ENCODE measurements at regions not wholly inside any gene's neighbourhood (a gene's known extent, or its start where the extent isn't known, plus 50 kb on each side); places are given as distances from the start of the nearest gene placed in this dataset.

DNA sequence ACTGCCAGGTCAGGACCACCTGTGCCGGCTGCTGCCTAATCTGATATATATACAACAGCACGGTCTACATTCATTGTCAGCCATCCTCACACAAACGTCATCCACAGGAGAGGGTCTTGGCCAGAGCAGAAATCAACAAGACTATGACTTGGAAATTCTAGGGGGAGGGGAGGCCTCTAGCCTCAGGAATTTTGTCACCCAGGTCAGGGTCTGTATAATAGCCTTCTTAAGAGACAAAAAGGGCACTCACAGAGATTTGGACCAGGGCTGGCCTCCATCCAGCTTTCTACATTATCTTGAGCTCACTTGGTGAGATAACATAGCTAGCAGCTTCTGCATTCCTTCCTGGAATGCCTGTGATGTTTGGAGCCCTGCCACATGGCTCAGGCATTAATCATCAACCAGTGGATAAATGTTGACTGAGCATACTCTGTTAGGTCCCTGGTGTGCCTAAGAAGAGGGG, 50.4 kb upstream of the CTIF start:
- DNase-seq, result no peak

DNA sequence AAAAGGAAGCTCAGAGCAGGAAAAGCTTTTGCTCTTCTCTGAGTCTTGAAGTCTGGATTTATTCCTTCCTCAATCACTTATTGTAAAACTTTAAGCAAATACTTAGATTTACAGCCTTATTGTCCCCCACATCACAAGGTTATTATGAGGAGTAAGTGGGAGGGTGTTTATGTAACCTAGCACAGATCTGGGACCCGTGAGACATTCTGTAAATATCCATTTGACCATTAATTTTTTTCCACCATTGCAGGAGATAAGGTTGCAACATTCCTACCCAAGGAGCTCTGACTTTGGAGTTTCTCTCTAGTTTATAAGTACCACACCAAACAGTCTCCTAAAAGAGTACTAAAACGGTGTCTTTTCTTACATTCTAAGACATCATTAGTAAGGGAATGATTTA, 52.1 kb upstream of the CTIF start:
- DNase-seq, result no peak

DNA sequence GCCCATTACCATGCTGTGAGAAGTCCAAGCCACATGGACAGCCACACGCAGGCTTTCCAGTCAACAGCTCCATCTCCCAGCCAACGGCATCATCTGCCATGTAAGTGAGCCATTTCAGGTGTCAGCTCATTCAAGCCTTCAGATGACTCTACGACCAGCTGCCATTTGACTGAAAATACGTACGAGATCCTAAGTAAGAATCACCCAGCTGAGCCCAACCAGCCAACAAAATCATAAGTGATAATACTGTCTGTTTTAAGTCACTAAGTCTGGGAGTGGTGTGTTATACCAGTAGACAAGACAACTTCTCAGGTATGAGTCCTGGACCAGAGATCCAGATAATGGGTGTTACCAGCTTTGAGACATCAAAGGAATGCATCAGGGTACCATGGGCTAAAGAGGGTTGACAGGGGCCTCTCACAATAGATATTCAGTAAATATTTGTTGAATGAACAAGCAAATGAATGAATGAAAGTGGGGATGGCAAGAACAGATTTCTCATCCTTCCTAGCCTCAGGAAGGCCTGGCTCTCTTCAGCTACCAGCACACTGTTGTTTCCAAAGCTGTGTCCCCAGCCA, 52.9 kb upstream of the CTIF start:
- DNase-seq, result no peak

DNA sequence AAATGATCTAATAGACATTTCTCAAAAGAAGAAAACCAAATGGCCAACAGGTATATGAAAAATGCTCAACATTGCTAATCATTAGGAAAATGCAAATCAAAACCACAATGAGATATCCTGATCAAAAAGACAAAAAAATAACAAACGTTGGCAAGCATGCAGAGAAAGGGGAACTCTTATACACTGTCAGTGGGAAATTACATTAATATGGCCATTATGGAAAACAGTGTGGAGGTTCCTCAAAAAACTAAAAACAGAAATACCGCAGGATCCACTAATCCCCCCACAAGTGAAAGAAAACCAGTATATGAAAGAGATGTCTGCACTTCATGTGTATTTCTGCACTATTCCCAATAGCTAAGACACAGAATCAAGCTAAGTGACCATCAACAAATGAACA, 57.7 kb upstream of the CTIF start:
- DNase-seq, result no peak

DNA sequence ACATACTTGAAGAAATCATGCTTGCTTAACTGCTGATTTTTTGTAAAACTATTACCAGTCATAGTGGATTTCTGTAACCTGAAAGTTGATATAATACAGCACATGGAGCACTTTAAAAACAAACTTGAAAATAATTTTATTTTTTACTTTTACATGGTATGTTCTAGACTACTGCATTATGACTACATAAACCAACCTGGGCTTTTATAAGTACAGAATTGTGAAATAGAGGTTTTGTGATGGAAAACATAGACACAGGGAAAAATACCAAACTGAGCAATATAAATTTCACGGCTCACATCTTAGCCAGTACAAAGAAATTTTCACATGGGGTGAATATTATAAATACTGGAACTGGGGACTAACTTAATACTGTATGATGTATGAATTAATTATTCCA, 59.3 kb upstream of the CTIF start:
- no peak for DNase-seq

DNA sequence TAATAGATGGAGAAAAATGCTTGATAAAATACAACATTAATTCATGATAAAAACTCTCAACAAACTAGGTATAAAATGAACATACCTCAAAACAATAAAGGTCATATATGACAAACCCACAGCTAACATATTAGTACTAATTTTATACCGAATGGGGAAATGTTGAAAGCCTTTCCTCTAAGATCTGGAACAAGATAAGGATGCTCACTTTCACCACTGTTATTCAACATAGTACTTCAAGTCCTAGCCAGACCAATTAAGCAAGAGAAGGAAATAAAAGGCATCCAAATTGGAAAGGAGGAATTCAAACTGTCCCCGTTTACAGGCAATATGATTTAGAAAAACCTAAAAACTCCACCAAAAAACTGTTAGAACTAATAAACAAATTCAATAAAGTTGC, 61.5 kb upstream of the CTIF start:
- no peak for DNase-seq

DNA sequence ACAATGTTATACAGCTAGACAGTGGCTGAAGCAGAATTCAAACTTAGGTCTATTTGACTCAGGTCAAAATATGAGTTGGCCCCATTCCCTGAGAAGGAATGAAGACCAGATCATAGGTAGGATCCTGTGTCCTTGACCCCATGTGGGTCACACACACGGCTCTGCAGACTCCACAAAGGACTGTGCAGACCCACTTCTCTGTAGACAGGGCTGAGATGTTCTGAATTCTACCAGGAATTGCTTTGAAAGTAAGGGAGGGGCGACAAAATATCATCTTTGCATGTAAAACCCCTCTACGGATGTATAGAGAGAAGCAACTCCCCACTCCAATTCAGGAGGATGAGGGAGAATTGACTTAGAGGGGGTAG, 62.3 kb upstream of the CTIF start:
- no peak for DNase-seq

DNA sequence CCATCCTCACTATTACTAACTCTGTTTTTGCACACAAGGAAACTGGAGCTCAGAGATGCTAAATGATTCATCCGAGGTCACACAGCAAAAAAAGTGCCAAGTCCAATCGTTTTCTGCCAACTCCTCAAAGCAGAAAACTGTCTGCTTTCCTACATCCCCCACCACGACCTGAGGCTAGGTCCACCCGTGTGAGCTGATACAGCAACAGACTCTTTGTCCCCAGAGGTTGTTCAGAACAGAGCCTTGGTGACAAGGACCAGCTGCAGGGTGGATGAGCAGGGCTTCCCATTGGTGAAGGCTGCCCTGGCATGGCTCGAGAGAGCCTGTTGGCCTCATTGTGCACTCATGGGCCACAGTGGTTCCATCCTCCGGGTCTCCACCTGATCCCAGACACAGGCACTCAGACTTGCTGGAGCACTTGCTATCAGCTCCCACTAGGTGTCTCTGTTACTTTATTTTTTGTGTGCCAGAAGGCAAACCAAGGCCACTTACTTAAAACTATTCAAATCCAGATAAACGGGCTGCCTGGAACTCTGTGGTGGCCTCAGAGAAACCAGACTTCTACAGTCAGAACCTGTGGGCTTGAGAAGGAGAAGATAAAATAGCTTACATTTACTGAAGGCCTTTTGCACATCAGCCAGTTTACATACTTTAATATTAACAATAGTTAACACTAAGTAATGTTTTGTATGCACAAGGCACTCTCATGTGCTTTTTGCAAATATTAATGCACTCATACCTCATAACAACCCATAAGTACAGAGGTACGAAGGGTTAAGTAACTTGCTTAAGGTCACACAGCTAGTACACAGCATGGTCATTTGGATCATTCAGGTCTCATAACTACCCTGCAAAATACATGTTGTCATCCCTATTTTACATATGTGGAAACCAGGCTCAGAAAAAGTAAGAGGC, 62.9 kb upstream of the CTIF start:
- DNase-seq, result peak; percentile 56

DNA sequence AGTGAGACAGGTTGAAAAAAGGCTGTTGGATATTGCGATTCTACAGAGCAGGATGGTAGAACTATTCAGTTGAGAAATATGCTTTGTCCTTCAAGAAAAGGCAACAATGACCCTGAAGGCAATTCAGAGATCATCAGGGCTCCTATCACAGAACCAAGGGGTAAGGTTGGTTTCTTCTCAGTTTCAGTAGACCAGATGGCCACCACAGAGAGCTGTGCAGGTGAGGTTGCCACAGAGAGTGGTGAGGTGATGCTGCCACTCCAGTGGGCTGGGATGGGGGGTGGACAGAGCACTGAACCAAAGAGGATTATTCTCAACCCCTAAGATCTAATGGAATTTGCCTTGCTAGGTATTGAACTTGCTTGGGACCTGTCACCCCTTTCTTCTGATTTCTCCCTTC, 64.6 kb upstream of the ZBTB7C start:
- DNase-seq, result no peak

DNA sequence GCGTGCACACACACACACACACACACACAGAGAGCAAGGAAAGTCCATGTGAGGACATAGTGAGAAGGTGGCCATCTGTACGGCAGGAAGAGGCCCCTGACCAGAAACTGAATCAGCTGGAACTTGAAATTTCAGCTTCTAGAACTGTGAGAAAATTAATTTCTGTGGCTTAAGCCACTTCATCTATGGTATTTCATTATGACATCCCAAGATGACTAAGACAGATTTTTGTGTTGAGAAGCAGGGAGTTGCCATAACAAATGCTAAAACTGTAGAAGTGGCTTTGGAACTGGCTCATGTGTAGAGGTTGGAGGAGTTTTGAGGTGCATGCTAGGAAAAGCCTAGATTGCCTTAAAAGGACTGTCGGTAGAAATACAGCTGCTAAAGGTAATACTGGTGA, 63.4 kb upstream of the ZBTB7C start:
- no peak for DNase-seq

DNA sequence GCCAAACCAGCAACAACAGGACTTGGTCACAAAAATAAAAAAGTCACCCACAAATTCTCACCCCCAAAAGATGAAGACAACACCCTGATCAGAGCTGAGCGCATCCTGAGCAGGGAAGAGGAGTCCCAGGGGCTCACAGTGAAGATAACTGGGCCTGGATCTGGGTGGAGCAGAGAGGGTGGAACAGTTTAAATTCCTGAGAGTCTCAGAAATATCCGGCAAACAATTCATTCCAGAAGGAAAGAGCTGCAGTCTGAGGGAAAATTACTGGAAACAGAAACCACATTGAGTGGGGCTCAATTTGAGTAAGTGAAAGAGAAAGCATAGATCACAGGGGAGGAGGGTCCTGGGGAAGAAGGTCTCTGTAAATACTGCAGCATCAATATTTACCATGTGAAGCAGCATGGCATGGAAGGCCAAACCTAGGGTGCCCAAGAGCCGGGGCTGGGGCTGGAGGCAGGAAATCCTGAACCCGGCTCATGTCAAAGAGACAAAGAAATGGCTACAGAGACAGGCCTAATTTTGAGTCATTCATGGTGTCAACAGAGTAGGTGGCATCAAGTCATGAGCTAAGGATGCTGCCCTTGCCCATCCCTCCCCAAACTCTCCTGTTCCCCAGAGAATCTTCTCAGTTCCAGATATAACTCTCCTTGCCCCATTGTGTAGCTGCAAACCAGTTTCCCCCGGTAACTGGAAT, 61.4 kb upstream of the ZBTB7C start:
- no peak for DNase-seq

DNA sequence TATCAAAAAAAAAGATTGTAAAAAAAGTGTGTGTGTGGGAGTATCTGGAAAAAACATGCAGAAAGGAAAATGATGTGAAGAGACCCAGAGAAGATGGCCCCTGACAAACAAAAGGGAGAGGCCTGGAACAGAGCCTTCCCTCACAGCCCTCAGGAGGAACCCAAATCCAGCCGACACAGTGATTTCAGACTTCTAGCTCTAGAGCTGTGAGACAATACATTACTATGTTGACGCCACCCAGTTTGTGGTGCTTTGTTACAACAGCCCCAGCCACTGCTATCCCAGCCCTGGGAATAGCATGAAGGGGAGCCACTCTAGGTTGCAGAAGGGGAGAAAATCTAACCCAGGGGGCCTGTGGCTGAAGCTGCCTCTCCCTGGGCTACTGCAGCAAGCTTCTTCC, 59.0 kb upstream of the ZBTB7C start:
- no peak for DNase-seq

DNA sequence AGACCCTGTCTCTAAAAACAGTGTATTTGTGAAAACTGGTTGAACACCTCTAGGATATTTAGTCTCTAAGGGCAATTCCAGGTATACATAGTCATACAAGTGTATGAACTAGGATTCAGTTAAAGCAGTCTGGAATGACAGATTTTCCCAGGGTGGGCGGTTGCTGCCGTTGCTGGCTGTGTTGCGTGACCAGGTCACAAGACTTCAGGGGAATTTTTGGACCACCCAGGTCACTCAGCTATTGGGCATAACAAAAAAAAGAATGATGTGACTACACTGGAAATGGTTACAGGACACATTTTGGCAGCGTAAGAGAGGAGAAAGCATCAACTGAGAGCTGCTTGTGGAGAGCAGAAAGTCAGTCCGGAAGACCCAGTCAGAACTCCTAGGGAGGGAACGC, 58.0 kb upstream of the ZBTB7C start:
- no peak for DNase-seq

DNA sequence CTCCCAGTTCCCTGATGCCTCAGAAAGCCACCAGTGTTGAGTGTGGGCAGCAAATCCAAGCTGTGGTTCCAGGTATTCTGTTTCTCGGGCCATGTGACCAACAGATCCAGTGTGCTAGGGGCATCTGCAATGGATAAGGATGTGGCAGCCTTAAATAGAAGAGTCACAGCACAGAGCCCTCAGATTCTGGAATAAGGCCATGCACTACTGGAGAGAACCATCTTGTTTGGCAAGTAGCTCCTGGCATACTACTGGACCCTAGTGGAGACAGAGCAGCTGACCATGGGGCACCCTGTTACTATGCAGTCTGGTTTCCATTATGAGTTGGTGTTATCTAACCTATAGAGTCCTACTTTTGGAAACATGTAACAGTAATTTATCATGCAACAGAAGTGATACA, 53.3 kb upstream of the ZBTB7C start:
- DNase-seq, result no peak

DNA sequence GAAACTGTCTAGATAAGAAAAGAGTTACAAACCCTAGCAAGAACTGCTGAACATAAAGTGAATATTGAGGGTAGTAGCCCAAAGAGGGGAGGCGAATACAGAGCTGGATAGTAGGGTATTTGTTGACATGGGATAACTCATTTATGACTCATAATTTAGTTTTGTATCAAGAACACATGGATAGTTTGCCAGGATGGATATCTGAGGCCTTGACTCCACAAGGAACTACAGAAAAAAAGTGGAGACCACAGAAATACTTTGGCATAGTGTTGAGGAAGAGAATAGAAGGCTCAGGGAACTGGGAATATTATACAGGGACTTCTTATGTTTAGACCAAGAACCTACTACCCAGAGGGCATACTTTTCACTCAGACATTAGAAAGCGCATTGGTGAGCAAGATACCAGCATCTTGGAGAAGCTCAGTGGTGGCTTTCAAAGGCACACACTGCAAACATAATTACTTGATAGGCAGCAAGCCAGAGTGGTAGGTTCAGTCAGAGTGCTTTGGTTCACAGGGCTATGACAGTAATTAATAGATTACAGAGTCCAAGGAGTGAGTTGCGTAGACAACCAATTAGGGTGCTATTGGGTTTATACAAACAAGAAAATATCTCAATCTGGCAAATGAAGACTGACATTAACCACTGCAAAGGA, 51.9 kb upstream of the ZBTB7C start:
- DNase-seq, result no peak

DNA sequence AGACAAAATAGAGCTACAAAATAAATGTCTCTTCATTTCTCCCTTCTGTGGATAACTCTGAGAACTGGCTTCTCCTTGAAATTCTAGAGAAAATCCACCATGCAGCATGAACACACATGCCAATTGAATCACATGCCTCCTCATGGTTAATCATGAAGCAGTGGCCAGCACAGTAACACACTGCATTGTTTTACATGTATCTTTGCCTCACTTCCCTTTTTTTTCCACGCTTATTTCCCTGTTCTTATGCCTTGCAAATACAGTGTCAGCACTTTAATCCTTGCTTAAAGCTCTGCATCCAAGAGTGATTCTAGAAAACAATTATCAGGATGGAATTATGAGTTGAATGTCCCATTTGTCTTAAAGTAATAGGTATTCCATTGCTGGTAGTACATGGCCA, 50.3 kb upstream of the ZBTB7C start:
- no peak for DNase-seq

DNA sequence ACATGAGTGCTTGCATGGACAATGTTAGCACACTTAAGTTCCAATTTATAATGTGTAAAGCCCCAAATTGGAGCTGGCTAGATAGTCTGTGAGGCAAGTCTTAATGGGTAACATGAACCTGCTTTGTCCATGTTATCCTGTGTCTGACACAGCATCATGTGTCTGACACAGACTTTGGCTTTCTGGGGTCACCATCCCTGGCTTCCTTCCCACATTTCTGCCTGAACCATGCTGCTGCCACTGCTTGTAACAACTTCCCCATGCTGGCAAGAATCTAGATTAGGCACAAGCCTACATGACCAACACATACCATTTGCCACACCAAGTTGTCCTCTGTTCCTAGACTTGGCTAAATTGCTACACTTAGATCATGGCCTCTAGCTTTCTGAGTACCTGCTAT, 49.8 kb upstream of the ZBTB7C start:
- DNase-seq, result no peak
